Smooth muscle cell (in vitro differentiated cells): ENCODE measurements at regions not wholly inside any gene's neighbourhood (a gene's known extent, or its start where the extent isn't known, plus 50 kb on each side); places are given as distances from the start of the nearest gene placed in this dataset.

ENCODE experiments used
- DNase-seq: peaks from one replicate; lab custom pipeline; 2025; ENCODE audit not compliant: unreplicated experiment; lab: John Stamatoyannopoulos, UW
- H2AFZ ChIP-seq: fragments of 200-600 bp; sonication (generic); 2 replicates; pipeline ENCODE4 v1.6.0; 2016; ENCODE audit warnings: antibody characterized with exemption, low read depth, mild to moderate bottlenecking
- H3F3A ChIP-seq: fragments of 200-600 bp; sonication (generic); 2 replicates; pipeline ENCODE4 v1.6.0; 2017; ENCODE audit warnings: antibody characterized with exemption, low read depth
- H3K27ac ChIP-seq: fragments of 200-600 bp; sonication (generic); 2 replicates; pipeline ENCODE4 v1.5.1; 2016; ENCODE audit warnings: low read depth, mild to moderate bottlenecking
- H3K27me3 ChIP-seq: fragments of 200-600 bp; sonication (generic); 2 replicates; pipeline ENCODE4 v1.6.1; 2016; ENCODE audit warnings: low read depth, mild to moderate bottlenecking
- H3K36me3 ChIP-seq: fragments of 200-600 bp; sonication (generic); 2 replicates; pipeline ENCODE4 v1.5.1; 2016; ENCODE audit warnings: low read depth
- H3K4me1 ChIP-seq: fragments of 200-600 bp; sonication (generic); 2 replicates; pipeline ENCODE4 v1.5.1; 2016; ENCODE audit warnings: low read depth
- H3K4me2 ChIP-seq: fragments of 200-600 bp; sonication (generic); 2 replicates; pipeline ENCODE4 v1.6.0; 2016; ENCODE audit warnings: mild to moderate bottlenecking
- H3K4me3 ChIP-seq: fragments of 200-600 bp; sonication (generic); 2 replicates; pipeline ENCODE4 v1.5.1; 2016; ENCODE audit warnings: mild to moderate bottlenecking
- H3K79me2 ChIP-seq: fragments of 200-600 bp; sonication (generic); 2 replicates; pipeline ENCODE4 v1.6.0; 2016; ENCODE audit warnings: low read depth, mild to moderate bottlenecking
- H3K9ac ChIP-seq: fragments of 200-600 bp; sonication (generic); 2 replicates; pipeline ENCODE4 v1.6.0; 2016; ENCODE audit warnings: low read depth
- H3K9me3 ChIP-seq: fragments of 200-600 bp; sonication (generic); replicated peaks from 2 replicates; pipeline ENCODE4 v1.5.1; 2016; ENCODE audit warnings: low read depth
- H4K20me1 ChIP-seq: fragments of 200-600 bp; sonication (generic); 2 replicates; pipeline ENCODE4 v1.6.0; 2016; ENCODE audit warnings: low read depth
- CTCF ChIP-seq: fragments of 200-600 bp; sonication (generic); IDR thresholded peaks from 2 replicates; pipeline ENCODE4 v1.5.1; 2017; ENCODE audit warnings: borderline replicate concordance, mild to moderate bottlenecking, antibody characterized with exemption; ENCODE audit not compliant: insufficient read depth, poor library complexity, severe bottlenecking
- WGBS: methylation state at CpG from one replicate; pipeline ENCODE4 v1.1.7; 2016; ENCODE audit warnings: low lambda C conversion rate; 5-methylcytosine and 5-hydroxymethylcytosine counted together

DNA sequence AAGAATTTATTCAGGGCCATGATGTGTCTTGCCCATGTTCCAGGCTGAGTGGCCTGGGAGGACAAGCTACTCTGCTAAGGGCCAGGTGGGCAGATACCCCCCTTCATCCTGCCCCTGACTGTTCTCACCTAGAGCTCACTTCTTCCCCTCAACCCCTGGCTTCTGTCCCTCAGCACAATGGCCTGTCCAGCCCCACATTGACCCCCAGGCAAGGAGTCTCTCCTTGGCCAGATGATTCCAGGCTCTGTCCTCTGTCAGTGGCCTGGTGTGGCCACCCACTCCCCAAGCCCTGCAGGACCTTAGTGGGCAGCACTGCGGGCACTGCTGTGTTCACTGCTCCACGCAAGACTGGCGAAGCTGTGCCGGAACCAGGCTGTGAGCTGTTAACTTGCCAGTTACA lies 460.0 kb downstream of the MATN1 start:
- TF ChIP-seq CTCF = no peak
- Histone ChIP-seq H3K9me3 (no peaks in the 10 kb centered on the region), H3K27me3 (peaks cover 10% of the 10 kb centered on the region), H3K27ac (no peak overlapping the region), H3K4me3 (no peak overlapping the region), H3K4me1 (no peaks in the 10 kb centered on the region), H4K20me1 (no peaks in the 10 kb centered on the region), H3K9ac (no peak overlapping the region), H3K79me2 (no peaks in the 10 kb centered on the region), H2AFZ (no peak overlapping the region), H3F3A (no peaks in the 10 kb centered on the region), H3K36me3 (no peaks in the 10 kb centered on the region), H3K4me2 (no peak overlapping the region)
- WGBS = 95% methylated on average over 4 of the region's 4 CpGs
- DNase-seq = no peak

GRCh38 chr1:30262158-30262557 lies 461.2 kb downstream of the MATN1 start:
- H3K4me2 ChIP-seq = no peak overlapping the region
- TF ChIP-seq CTCF = no peak
- 85% methylated on average over 5 of the region's 5 CpGs for WGBS

GRCh38 chr1:30260318-30260717 lies 463.1 kb downstream of the MATN1 start:
- no peaks in the 10 kb centered on the region for H3K9me3 ChIP-seq
- no peaks in the 10 kb centered on the region for H3F3A ChIP-seq
- H3K27ac ChIP-seq = no peak overlapping the region
- no peak overlapping the region for H3K4me2 ChIP-seq
- no peak overlapping the region for H3K4me3 ChIP-seq
- H2AFZ ChIP-seq = no peak overlapping the region
- peaks cover 21% of the 10 kb centered on the region for H3K27me3 ChIP-seq
- H3K4me1 ChIP-seq = no peaks in the 10 kb centered on the region
- WGBS = 78% methylated on average over 3 of the region's 3 CpGs
- no peak for DNase-seq
- no peak overlapping the region for H3K9ac ChIP-seq
- no peaks in the 10 kb centered on the region for H4K20me1 ChIP-seq
- no peak for TF ChIP-seq CTCF
- H3K36me3 ChIP-seq = no peaks in the 10 kb centered on the region
- no peaks in the 10 kb centered on the region for H3K79me2 ChIP-seq

More at GRCh38 chr1:30262158-30262557, 461.2 kb downstream of the MATN1 start:
- H3K9me3 ChIP-seq = no peaks in the 10 kb centered on the region
- no peaks in the 10 kb centered on the region for H3K36me3 ChIP-seq
- no peaks in the 10 kb centered on the region for H3K4me1 ChIP-seq
- H3K9ac ChIP-seq = no peak overlapping the region
- DNase-seq = no peak
- H3K79me2 ChIP-seq = no peaks in the 10 kb centered on the region
- no peaks in the 10 kb centered on the region for H3F3A ChIP-seq
- H4K20me1 ChIP-seq = no peaks in the 10 kb centered on the region
- H3K27me3 ChIP-seq = peaks cover 11% of the 10 kb centered on the region
- no peak overlapping the region for H2AFZ ChIP-seq
- H3K4me3 ChIP-seq = no peak overlapping the region
- H3K27ac ChIP-seq = no peak overlapping the region

GRCh38 chr1:30259631-30260030 lies 463.8 kb downstream of the MATN1 start:
- Histone ChIP-seq H4K20me1 (no peaks in the 10 kb centered on the region), H3K9me3 (no peaks in the 10 kb centered on the region), H3K4me3 (no peak overlapping the region), H3K27me3 (peaks cover 21% of the 10 kb centered on the region), H3K9ac (no peak overlapping the region), H3K4me1 (no peaks in the 10 kb centered on the region), H3K4me2 (no peak overlapping the region), H3K79me2 (no peaks in the 10 kb centered on the region), H3K36me3 (no peaks in the 10 kb centered on the region), H3F3A (no peaks in the 10 kb centered on the region), H2AFZ (no peak overlapping the region), H3K27ac (no peak overlapping the region)
- no peak for DNase-seq
- no peak for TF ChIP-seq CTCF
- WGBS = 83% methylated on average over 9 of the region's 9 CpGs
